ENCODE measurements at regions not wholly inside any gene's neighbourhood (a gene's known extent, or its start where the extent isn't known, plus 50 kb on each side); places are given as distances from the start of the nearest gene placed in this dataset.
"Not testable (repeated sequence)": the region's sequence is repeated elsewhere in the genome, so short reads cannot be mapped to it uniquely, and the experiment has no call there.

- Mint-ChIP-seq H3K27ac (no peak overlapping the region), H3K4me1 (ENCODE audit: low read depth) (no peaks in the 10 kb centered on the region), H3K36me3 (ENCODE audit: low read depth) (no peaks in the 10 kb centered on the region), H3K27me3 (ENCODE audit: low read depth) (no peaks in the 10 kb centered on the region), H3K4me3 (no peak overlapping the region), H3K9me3 (no peaks in the 10 kb centered on the region)
Measured at GRCh38 chr2:209162129-209162528, 261.7 kb upstream of the MAP2 start.

- Mint-ChIP-seq H3K36me3 (ENCODE audit: low read depth) (no peaks in the 10 kb centered on the region), H3K9me3 (peaks cover 10% of the 10 kb centered on the region), H3K4me3 (no peak overlapping the region), H3K4me1 (ENCODE audit: low read depth) (no peaks in the 10 kb centered on the region), H3K27me3 (ENCODE audit: low read depth) (no peaks in the 10 kb centered on the region), H3K27ac (no peak overlapping the region)
Measured at GRCh38 chr2:209181984-209182383, 241.9 kb upstream of the MAP2 start.

DNA sequence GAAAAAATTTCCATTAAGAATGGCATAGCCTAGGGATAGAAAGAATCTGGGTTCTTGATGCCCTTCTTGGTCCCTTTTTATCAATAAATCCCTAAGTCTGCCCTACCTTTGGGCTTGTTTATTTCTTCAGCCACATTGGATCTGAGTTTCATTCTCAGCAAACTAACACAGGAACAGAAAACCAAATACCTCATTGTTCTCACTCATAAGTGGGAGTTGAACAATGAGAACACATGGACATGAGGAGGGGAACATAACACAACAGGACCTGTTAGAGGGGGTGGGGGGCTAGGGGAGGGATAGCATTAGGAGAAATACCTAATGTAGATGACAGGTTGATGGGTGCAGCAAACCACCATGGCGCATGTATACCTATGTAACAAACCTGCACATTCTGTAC is 237.0 kb upstream of the MAP2 start:
- H3K4me3 Mint-ChIP-seq; H3K36me3 Mint-ChIP-seq (ENCODE audit: low read depth); H3K4me1 Mint-ChIP-seq (ENCODE audit: low read depth); H3K27me3 Mint-ChIP-seq (ENCODE audit: low read depth); H3K27ac Mint-ChIP-seq; H3K9me3 Mint-ChIP-seq: not testable (repeated sequence)

- no peak overlapping the region for H3K27ac Mint-ChIP-seq
- H3K27me3 Mint-ChIP-seq (ENCODE audit: low read depth): no peaks in the 10 kb centered on the region
- H3K36me3 Mint-ChIP-seq (ENCODE audit: low read depth): no peaks in the 10 kb centered on the region
- no peaks in the 10 kb centered on the region for H3K4me1 Mint-ChIP-seq (ENCODE audit: low read depth)
- no peak overlapping the region for H3K4me3 Mint-ChIP-seq
- H3K9me3 Mint-ChIP-seq: no peaks in the 10 kb centered on the region
Measured at GRCh38 chr2:209189893-209190292, 234.0 kb upstream of the MAP2 start.

GRCh38 chr2:209191139-209191538 is 232.7 kb upstream of the MAP2 start:
- H3K4me3 Mint-ChIP-seq: no peak overlapping the region
- H3K27ac Mint-ChIP-seq: no peak overlapping the region
- no peaks in the 10 kb centered on the region for H3K36me3 Mint-ChIP-seq (ENCODE audit: low read depth)
- no peaks in the 10 kb centered on the region for H3K4me1 Mint-ChIP-seq (ENCODE audit: low read depth)
- no peaks in the 10 kb centered on the region for H3K9me3 Mint-ChIP-seq
- H3K27me3 Mint-ChIP-seq (ENCODE audit: low read depth): no peaks in the 10 kb centered on the region

- no peaks in the 10 kb centered on the region for H3K36me3 Mint-ChIP-seq (ENCODE audit: low read depth)
- H3K27ac Mint-ChIP-seq: no peak overlapping the region
- H3K4me3 Mint-ChIP-seq: no peak overlapping the region
- no peaks in the 10 kb centered on the region for H3K27me3 Mint-ChIP-seq (ENCODE audit: low read depth)
- no peaks in the 10 kb centered on the region for H3K4me1 Mint-ChIP-seq (ENCODE audit: low read depth)
- H3K9me3 Mint-ChIP-seq: peaks cover 4% of the 10 kb centered on the region
Measured at GRCh38 chr2:209194717-209195116, 229.1 kb upstream of the MAP2 start.

DNA sequence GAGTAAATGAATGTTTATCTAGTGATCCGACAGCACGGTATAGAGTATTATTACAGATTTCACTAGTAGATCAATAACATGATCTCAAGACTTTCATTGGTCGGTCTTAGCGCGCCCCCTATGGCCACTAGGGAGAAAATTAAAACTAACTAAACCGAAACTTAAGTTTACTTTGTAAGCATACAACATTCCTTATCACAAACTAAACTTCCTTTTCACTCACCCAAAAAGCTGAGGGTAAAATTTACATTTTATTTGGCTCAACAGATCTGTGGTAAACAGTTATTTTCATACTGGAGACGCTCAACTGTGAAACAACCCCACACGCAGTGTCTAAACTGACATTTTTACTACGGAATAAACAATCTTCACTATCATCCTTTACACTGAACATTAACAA is 215.6 kb upstream of the MAP2 start:
- H3K4me3 Mint-ChIP-seq: peak overlapping the region; percentile 70

GRCh38 chr2:209209943-209210342 is 213.9 kb upstream of the MAP2 start:
- no peak overlapping the region for H3K27ac Mint-ChIP-seq
- H3K27me3 Mint-ChIP-seq (ENCODE audit: low read depth): no peaks in the 10 kb centered on the region
- H3K4me3 Mint-ChIP-seq: no peak overlapping the region
- peaks cover 5% of the 10 kb centered on the region for H3K4me1 Mint-ChIP-seq (ENCODE audit: low read depth)
- H3K9me3 Mint-ChIP-seq: no peaks in the 10 kb centered on the region
- no peaks in the 10 kb centered on the region for H3K36me3 Mint-ChIP-seq (ENCODE audit: low read depth)

More for the DNA sequence above, 215.6 kb upstream of the MAP2 start:
- Mint-ChIP-seq H3K9me3 (no peaks in the 10 kb centered on the region), H3K36me3 (ENCODE audit: low read depth) (no peaks in the 10 kb centered on the region), H3K4me1 (ENCODE audit: low read depth) (peaks cover 5% of the 10 kb centered on the region), H3K27ac (no peak overlapping the region), H3K27me3 (ENCODE audit: low read depth) (no peaks in the 10 kb centered on the region)

- H3K4me3 Mint-ChIP-seq: no peak overlapping the region
- no peaks in the 10 kb centered on the region for H3K27me3 Mint-ChIP-seq (ENCODE audit: low read depth)
- H3K9me3 Mint-ChIP-seq: no peaks in the 10 kb centered on the region
- no peaks in the 10 kb centered on the region for H3K36me3 Mint-ChIP-seq (ENCODE audit: low read depth)
- no peak overlapping the region for H3K27ac Mint-ChIP-seq
- no peaks in the 10 kb centered on the region for H3K4me1 Mint-ChIP-seq (ENCODE audit: low read depth)
Measured at GRCh38 chr2:209230560-209230959, 193.3 kb upstream of the MAP2 start.

GRCh38 chr2:209236377-209236776 is 187.5 kb upstream of the MAP2 start:
- no peaks in the 10 kb centered on the region for H3K36me3 Mint-ChIP-seq (ENCODE audit: low read depth)
- H3K4me1 Mint-ChIP-seq (ENCODE audit: low read depth): no peaks in the 10 kb centered on the region
- no peak overlapping the region for H3K4me3 Mint-ChIP-seq

GRCh38 chr2:209238765-209239584 is 184.9 kb upstream of the MAP2 start:
- Mint-ChIP-seq H3K9me3 (peaks cover 16% of the 10 kb centered on the region), H3K27me3 (ENCODE audit: low read depth) (no peaks in the 10 kb centered on the region), H3K36me3 (ENCODE audit: low read depth) (no peaks in the 10 kb centered on the region), H3K4me1 (ENCODE audit: low read depth) (no peaks in the 10 kb centered on the region), H3K27ac (no peak overlapping the region), H3K4me3 (no peak overlapping the region)

More at GRCh38 chr2:209236377-209236776, 187.5 kb upstream of the MAP2 start:
- Mint-ChIP-seq H3K9me3 (peaks cover 8% of the 10 kb centered on the region), H3K27me3 (ENCODE audit: low read depth) (no peaks in the 10 kb centered on the region), H3K27ac (no peak overlapping the region)

DNA sequence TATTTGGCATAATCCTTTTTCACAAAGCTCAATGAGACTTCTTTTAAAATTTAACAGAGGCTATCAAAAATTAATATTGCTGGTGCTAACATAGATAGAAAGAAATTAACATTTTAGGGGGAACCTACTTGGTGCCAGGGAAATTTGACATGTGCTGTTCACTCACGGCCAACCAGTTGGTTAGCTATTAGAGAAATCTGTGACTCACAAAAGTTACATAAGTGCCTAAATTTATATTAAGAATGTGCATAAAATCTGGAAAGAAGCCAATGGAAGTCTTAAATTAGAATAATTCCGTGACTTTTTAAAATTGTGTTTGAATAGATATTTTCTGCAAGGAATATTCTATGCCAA is 184.3 kb upstream of the MAP2 start:
- Mint-ChIP-seq H3K9me3 (peaks cover 16% of the 10 kb centered on the region), H3K36me3 (ENCODE audit: low read depth) (no peaks in the 10 kb centered on the region), H3K4me1 (ENCODE audit: low read depth) (no peaks in the 10 kb centered on the region), H3K4me3 (no peak overlapping the region), H3K27ac (no peak overlapping the region), H3K27me3 (ENCODE audit: low read depth) (no peaks in the 10 kb centered on the region)

DNA sequence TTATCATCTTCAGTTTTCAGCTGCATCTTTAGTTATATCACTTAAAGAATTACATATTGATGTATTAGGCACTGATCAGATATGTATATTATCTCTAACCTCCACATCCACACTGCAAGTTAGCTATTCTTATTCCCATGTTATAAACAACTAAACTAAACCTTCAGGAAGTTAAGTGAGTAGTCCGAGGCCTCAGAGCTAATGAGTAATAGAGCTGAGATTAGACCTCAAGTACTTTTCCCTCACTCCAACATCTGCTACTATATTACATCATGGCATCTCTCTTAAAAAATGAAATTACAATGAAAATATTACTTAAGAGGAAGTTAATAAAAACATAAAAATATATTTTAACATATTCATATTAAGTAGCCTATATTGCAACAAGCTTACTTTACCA is 183.6 kb upstream of the MAP2 start:
- Mint-ChIP-seq H3K36me3 (ENCODE audit: low read depth) (no peaks in the 10 kb centered on the region), H3K4me1 (ENCODE audit: low read depth) (no peaks in the 10 kb centered on the region), H3K27ac (no peak overlapping the region), H3K4me3 (no peak overlapping the region), H3K27me3 (ENCODE audit: low read depth) (no peaks in the 10 kb centered on the region), H3K9me3 (peaks cover 16% of the 10 kb centered on the region)

DNA sequence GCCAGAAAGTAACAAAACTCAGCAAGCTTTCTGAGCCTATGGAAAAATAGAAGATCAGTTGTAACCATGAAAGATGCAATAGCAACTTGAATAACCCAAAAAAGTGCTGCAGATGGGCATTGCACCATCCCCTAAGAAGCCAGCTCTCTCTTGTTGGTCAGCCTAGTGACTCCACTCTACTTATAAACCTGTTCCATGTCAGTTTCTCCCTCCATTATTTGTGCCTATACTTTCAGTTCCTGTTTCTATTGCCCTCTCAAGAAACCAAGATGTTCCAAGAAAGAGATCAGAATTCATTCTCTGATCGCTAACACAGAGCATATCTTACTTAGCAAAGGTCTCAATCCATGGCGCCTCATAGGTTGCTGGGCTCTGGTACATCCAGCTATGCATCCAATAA is 170.3 kb upstream of the MAP2 start:
- no peak overlapping the region for H3K4me3 Mint-ChIP-seq
- no peaks in the 10 kb centered on the region for H3K36me3 Mint-ChIP-seq (ENCODE audit: low read depth)
- no peak overlapping the region for H3K27ac Mint-ChIP-seq
- H3K27me3 Mint-ChIP-seq (ENCODE audit: low read depth): no peaks in the 10 kb centered on the region
- H3K4me1 Mint-ChIP-seq (ENCODE audit: low read depth): no peaks in the 10 kb centered on the region
- no peaks in the 10 kb centered on the region for H3K9me3 Mint-ChIP-seq

GRCh38 chr2:209259767-209260166 is 164.1 kb upstream of the MAP2 start:
- H3K27ac Mint-ChIP-seq: no peak overlapping the region
- no peaks in the 10 kb centered on the region for H3K36me3 Mint-ChIP-seq (ENCODE audit: low read depth)
- H3K4me3 Mint-ChIP-seq: no peak overlapping the region
- H3K27me3 Mint-ChIP-seq (ENCODE audit: low read depth): no peaks in the 10 kb centered on the region
- no peaks in the 10 kb centered on the region for H3K4me1 Mint-ChIP-seq (ENCODE audit: low read depth)
- no peaks in the 10 kb centered on the region for H3K9me3 Mint-ChIP-seq

- H3K4me3 Mint-ChIP-seq: no peak overlapping the region
- H3K9me3 Mint-ChIP-seq: no peaks in the 10 kb centered on the region
- H3K27me3 Mint-ChIP-seq (ENCODE audit: low read depth): no peaks in the 10 kb centered on the region
- no peaks in the 10 kb centered on the region for H3K36me3 Mint-ChIP-seq (ENCODE audit: low read depth)
- H3K4me1 Mint-ChIP-seq (ENCODE audit: low read depth): no peaks in the 10 kb centered on the region
- H3K27ac Mint-ChIP-seq: no peak overlapping the region
Measured at GRCh38 chr2:209260281-209260680, 163.6 kb upstream of the MAP2 start.
